HG02642 (cell line): ENCODE measurements at regions not wholly inside any gene's neighbourhood (a gene's known extent, or its start where the extent isn't known, plus 50 kb on each side); places are given as distances from the start of the nearest gene placed in this dataset.

ENCODE experiments used
- ATAC-seq: cut with Tn5 transposase; IDR thresholded peaks from one replicate; pipeline ENCODE4 v1.9.1; 2021; ENCODE audit warnings: mild to moderate bottlenecking; ENCODE audit not compliant: unreplicated experiment, poor library complexity

DNA sequence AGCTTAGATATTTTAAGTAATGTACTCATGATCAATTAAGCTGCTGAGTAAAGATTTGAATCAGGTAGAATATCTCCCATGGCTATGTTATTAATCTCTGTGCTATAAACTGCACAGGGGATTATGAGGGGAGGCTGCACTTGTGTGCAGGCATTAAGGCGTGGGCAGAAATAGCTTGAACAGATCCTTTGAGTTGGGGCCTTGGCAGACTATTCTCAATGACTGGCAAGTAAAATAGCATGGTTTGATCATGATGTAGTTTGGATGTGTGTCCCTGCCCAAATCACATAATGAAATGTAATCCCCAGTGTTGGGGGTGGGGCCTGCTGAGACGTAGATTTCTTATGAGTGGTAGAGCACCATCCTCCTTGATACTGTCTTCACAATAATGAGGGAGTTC lies 220.3 kb downstream of the PLPP3 start:
- no peak for ATAC-seq

DNA sequence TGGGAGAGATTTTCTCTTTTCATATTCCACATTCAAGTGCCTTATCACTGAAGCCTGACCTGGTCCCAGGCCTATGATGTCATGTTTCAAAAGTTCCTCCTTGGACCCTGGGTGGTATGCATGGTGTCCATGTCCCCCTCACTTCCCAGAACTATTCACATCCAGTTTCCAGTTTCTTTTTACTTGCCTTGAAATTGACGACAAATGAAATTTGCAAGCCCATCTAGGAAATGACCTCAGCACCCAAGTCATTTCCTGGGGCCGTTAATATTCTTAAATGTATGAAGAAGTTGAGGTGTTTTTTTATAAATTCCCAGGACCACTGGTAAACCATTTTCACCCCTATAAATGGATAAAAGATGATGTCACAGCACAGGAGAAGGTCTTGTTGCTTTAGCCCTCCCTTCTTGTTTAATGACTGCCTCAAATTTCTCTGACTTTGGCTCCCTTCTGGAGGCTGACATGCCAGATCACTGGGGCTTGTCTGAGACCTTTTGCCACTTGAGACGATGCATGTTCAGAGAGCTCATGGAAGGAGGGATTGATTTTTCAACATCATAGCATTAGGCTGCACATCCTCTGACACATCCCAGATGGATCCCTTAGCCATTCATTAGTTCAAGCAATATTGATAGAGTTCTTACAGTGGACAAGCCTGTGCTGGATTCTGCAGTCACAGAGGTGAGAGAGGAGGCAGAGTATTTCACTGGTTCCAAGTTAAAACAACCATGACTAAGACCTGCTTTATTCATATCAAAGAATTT lies 221.3 kb downstream of the PLPP3 start:
- no peak for ATAC-seq

DNA sequence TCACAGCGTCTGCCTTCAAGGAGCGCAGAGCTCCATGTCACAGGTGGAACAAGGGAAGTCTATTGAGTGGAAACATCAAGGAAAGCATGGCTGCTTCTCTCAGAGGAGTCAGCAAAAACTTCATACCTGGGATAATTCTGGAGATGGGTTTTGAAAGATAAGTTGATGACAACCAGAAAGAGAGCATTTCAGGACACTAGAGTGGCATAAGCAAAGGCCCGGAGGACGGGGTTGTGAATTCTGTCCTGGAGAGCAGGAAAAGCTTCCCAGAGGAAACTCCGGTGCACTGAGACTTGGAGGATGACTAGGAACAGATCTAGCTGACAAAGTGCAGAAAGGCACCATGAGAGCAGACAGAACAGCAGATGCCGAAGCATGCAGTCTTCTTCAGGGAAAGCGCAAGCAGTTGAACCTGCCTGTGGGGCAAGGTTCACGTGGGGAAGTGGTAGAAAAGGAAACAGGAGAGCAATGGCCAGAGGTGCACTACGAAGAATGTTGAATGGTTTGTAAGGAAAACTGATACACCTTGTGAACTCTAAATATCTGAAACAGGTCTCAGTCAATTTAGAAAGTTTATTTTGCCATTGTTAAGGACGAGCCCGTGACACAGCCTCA lies 222.9 kb downstream of the PLPP3 start:
- ATAC-seq, result no peak

DNA sequence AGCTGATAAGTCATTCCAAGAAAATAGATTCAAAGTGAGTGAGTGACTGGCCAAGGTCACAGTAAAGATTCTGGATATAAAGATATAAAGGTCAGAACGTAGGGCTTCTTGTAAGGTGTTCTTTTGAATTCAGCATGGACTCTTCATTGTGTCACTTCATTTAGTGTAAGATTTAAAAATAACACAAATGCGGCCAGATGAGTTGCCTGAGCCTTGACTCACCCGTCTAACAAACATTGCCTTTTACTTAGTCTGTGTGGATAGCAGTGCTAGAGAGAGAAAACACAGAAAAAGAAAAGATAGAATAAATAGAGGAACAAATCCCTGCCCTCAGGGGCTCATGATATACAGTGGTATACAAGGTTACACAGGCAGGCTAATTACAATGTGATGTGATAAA lies 223.4 kb downstream of the PLPP3 start:
- ATAC-seq, result no peak

DNA sequence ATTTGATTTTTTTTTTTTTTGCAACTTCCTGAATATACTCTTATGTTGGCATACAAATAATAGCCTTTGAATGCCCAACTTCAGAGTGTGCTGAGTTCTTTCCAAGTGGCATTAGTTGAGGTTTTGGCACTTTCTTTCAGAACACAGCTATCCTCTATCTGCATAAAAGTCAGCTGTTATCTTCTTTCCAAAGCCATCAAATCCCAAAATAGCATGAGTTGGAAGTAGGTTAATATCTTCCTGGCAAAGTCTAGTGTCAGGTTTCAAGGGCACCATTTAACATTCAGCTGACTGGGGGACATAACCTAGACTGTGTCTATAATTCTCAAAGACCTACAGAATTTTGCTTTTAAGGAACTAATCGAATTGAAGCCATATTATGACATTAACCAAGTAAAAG lies 223.9 kb downstream of the PLPP3 start:
- no peak for ATAC-seq

DNA sequence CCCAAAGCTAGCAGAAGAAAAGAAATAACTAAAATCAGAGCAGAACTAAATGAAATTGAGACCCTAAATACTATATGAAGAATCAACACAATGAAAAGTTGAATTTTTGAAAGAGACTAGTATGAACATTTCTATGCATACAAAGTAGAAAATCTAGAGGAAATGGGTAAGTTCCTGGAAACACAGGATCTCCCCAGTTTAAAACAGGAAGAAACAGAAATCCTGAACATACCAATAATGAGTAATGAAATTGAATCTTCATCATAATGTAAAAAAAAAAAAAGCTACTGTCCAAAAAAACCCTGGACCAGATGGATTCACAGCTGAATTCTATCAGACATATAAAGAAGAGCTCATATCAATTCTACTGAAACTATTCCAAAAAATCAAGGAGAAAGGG lies 233.5 kb downstream of the PLPP3 start:
- ATAC-seq, result no peak

DNA sequence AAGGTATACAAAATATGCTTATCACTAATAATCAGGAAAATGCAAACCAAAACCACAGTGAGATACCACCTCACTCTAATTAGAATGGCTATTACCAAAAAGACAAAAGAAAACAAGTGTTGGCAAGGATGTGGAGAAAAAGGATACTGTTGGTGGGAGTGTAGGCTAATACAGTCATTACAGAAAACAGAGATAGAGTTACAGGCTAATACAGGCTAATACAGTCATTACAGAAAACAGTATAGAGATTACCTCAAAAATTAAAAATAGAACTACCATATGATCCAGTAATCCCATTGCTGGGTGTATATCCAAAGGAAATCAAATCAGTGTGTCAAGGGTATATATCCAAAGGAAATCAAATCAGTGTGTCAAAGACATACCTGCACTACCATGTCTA lies 238.4 kb downstream of the PLPP3 start:
- ATAC-seq, result no peak

DNA sequence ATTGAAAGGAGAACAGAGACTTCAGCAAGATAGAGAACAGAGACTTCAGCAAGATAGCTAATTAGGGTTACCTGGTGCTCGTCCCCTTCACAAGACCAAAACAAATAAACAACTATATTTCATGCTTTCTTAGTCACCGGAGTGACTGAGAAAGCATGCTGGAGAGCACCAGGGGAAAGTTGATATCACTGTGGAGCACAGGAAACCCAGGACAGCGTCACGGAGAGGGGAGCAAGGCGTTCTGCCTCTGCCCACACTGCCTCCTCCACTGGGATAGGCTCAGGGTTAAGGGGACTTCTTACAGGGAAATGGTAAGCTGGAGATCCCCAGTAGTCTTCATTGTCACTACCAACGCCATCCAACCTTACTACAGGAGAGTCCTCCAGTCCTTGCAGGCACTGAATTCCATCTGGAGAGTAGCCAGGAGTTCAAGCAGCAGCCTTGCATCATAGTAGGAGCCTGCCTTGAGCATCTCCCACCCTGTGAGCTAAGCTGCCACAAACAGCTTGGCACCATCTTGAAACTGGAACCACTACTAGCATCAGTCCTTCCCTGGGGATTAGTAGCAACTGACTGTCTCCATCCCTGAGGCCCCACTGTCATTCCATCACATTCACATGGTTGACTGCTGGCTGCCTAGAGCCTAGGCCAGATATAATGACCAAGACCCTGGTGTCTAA lies 239.4 kb downstream of the PLPP3 start:
- ATAC-seq, result no peak

DNA sequence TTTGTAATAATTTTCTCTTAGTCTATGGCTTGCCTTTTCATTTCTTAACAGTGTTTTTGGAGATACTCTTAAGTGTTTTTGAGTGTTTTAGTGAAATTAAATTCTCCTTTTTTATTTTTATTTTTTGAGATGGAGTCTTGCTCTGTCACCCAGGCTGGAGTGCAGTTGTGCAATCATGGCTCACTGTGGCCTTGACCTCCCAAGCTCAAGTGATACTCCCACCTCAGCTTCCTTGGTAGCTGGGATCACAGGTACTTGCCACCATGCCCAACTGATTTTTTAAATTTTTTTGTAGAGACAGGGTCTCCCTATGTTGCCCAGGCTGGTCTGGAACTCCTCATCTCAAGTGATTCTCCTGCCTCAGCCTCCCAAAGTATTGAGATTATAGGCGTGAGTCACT lies 240.3 kb downstream of the PLPP3 start:
- no peak for ATAC-seq

DNA sequence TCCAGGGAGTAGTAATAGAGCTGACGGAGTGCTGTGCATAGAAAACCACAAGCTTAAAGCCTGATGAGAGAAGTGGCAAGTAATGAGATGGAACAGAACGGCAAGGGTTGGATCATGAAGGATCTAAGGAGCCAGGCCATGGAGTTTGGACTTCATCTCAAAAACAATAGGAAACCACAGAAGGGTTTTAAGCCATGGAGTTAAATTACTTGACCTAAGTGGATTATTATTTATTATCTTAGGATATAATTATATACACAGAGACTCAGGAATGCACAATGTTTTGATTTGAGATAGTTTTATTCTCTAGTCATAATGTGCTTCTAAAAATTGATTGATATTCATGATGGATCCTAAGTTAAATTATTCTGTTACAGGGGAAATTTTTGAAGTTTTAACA lies 242.4 kb downstream of the PLPP3 start:
- ATAC-seq, result no peak

DNA sequence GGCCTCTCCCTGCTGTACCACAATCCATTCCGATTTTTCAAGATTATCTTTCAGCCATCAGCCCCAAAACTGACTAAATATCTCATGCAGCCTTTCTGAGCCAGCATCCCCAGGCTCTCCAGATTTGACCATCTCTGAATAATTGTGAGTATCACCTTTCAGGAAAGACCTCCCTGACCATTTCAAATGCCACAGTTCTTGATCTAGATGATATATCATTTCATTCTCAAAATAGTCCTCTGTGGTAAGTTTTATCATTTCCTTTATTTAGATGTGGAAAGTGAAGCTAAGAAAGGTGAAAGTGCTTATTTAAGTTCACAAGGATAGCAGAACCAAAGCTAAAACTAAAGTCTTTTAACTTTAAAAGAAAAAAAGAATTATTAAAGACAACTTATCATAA lies 244.0 kb downstream of the PLPP3 start:
- ATAC-seq, result no peak

DNA sequence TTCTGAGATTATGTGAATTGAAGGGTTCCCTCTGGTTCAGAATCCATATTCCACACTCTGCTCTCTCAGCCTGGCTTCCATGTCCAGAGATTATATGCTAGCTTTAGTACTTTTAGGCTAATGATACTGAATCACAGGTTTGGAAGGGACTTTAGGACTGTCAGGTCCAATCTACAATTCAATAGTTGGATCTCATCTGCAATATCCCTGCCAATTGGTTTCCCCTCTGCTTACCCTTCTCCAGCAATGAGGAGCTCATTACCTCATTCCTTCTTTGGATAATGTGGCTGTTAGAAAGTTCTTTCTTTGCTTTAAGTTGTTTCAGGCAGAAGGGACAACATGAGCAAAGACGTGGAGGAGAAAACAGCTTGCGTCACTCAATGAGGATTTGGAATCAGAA lies 245.3 kb downstream of the PLPP3 start:
- ATAC-seq, result no peak

DNA sequence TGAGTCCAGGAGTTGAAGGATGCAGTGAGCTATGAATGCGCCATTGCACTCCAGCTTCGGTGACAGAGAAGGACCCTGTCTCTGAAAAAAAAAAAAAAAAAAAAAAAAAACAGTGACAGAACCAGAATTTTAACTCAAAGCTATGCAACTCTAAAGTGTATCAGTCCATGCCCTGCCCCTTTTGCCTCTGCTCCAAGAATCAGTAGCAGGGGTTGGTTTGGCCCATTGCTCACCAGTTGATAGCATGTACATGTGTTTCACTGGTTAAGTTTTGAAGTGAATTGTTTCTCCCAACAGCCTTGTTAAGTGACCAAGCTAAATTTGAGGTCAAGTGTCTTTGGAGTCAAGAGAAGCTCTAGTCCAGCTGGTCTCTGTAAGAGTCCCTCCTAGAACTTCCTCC lies 245.9 kb downstream of the PLPP3 start:
- no peak for ATAC-seq

DNA sequence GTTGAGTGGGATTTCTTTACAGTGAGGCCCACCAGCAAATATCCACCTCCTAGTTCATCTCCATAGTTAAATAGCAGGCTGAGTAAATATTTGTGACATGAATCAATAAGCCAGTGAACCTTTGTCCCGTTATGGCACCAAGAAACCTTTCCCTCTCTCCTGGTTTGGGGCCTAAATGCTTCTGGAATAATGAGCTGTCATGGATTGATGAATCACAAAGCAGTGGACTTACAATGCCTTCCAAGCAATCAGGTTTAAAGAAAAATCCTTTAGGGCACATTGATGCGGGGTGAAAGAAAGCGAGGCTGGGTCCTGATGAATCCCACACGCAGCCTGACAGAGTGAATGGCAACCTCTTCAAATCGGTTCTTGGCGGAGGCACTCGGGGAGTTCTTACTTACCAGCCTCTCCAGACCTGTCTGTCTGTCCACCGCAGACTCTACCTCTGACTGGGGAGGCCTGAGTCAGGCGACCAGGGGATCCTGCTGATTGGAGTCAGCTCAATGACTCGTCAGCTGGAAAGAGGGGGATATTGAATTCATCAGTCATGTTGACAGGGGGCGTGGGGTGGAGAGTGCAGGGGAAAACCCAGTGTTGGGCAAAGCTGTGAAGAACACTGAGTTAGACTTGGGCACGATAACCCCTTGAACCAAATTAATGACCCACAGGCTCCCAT lies 247.3 kb downstream of the PLPP3 start:
- ATAC-seq, result no peak

DNA sequence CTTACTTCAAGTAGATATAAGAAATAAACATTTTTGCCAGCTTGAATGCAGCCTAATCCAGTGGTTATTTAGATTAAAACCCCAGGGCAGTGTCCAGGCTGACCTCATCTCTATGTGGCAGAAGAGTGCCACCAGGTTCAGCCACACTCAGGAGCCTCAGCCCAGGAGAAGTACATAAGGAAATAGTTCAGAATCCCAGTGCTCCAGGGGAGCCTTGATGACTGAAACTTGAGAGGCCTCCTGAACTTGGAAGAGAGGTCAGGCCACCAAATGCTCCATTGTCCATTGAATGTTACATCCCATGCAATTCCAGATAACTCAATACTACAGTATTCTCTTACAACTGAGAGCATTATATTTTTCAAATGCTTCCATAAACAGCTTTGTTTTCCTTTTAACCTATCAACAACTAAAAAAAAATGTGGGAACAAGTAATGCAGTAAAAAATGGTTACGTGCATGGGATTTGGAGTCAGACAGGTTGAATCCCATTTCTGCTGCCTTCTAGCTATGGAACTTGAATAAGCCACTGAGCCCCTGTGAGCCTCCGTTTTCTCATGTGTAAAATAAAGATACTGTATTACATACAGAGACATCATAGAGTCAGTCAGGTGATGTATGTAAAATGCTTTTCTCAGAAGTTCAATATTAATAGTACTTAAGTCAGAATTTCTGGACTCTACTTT lies 248.0 kb downstream of the PLPP3 start:
- ATAC-seq, result no peak

DNA sequence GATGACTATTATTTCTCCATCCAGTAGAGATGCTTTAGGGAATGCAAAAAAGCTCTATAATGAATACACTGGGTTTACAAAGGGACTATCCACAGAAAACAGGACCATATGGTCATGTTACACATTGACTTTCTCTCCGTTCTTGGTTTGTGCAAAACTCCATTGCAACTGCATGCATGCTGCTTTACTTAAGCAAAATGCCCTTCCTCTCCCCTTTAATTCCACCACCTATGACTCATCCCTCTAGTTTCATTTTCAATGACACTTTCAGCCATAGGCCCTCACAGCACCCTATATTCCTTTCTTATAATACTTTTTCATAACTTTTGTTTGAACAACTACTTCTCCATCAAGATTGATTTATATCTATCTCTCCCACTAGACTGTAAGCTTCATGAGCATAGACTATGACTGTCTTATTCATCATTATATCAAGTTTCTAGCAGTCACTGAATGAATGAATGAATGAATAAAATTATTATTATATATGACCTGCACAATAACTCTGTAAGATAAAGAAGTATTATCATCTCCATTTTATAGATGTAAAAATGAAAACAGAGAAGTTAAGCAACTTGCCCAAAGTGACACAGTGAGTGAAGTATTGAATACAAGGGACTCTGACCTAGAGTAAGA lies 248.9 kb downstream of the PLPP3 start:
- peak; percentile 89 for ATAC-seq

DNA sequence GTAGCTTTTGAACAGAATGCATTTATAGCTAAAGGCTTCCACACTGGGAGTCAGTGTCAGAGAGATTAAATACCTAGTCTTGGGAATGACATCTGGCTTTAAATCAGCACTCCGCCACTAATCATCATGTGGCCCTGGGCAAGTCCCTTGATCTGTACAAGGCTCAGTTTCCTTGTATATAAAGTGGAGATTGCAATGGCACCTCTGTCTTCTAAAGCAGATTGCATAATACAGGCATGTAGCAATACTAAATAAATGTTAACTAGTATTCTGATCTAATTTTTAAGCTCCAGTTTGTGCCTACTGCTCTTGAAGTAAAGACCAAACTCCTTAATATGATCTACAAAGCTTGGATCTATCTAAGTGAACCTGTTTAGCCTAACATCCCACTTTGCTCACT lies 249.4 kb downstream of the PLPP3 start:
- no peak for ATAC-seq

DNA sequence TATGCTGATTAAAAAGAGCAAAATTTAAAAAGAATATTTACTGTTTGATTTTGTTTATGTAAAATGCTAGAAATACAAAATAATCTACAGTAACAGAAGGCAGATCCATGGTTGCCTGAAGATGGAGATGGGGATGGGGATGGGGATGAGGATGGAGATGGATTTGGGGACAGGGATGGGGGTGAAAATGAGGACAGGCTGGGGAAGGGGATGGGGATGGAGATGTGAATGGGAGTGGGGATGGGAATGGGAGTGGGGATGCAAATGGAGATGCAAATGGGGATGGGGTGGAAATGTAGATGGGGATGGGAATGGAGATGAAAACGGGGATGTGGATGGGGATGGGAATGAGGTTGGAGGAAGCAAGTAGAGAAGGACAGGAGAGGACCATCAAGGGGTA lies 252.2 kb downstream of the PLPP3 start:
- no peak for ATAC-seq

DNA sequence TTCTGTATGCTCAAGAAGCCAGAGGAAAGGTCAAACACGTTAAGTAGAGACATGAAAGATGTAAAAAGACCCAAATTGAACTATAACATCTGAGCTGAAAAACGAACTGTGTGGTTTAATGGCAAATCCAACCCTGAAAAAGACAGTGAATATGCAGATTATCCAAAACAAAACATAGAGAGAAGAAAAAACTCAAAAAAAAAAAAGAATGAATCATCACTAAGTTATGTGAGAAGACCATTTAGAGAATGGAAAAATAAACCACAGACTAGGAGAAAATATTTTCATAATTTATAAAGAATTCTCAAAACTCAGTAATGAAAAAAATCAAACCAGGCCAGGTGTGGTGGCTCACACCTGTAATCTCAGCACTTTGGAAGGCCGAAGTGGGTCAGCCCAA lies 253.3 kb downstream of the PLPP3 start:
- no peak for ATAC-seq

DNA sequence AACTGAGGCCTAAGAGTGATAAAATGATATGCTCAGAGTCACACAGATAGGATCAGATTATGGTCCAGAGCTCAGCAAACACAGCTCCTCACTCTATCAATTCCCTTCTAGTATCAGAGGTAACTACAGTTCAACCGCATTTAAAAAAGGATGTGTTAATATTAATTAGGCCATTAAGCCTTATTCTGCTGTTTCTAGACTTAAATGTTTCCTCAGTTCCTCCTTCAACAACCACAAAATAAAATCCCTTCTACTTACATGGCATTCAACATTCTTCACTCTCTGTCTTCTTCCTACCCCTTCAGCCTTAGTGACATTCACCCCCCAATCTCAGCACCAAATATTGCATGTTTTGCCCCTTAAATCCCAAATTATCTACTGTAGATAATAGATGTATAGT lies 254.9 kb downstream of the PLPP3 start:
- ATAC-seq, result no peak
